Hepatic stellate cell (primary cell): ENCODE measurements at regions not wholly inside any gene's neighbourhood (a gene's known extent, or its start where the extent isn't known, plus 50 kb on each side); places are given as distances from the start of the nearest gene placed in this dataset.
A peak's percentile ranks its signal among the peaks of the same experiment; 100 is the strongest.

Experiments
- DNase-seq: peaks from one replicate; pipeline ENCODE4 v3.0.0; 2011; ENCODE audit warnings: low spot score

- peak; percentile 49 for DNase-seq
These were observed 124.3 kb downstream of the TRIM29 start for GRCh38 chr11:120013325-120014250.

- no peak for DNase-seq
These were observed 125.7 kb downstream of the TRIM29 start for GRCh38 chr11:120012245-120012644.

DNA sequence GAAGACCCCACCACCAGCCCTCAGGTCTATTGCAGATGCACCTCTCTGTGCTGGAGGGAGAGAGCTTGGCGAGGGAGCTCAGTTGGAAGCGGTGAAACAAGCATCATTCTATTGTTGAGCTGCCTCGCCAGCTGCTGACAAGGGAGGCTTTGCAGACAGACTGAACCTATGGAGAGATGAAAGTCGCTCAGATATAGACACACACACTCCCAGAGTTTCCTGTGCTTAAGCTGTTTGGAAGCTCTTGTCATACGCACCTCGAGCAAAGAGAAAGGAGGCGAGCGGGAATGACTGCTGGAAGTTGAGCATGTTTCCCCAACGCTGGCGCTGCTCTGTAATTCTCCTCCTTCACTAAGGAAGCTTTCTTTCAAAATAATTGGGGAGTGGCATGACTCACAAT lies 126.1 kb downstream of the TRIM29 start:
- DNase-seq, result no peak

- DNase-seq, result no peak
These were observed 127.1 kb downstream of the TRIM29 start for GRCh38 chr11:120010775-120011174.

GRCh38 chr11:120009938-120010337 lies 128.0 kb downstream of the TRIM29 start:
- no peak for DNase-seq

- no peak for DNase-seq
These were observed 130.8 kb downstream of the TRIM29 start for GRCh38 chr11:120007144-120007543.

GRCh38 chr11:120004723-120005122 lies 133.2 kb downstream of the TRIM29 start:
- DNase-seq, result no peak

GRCh38 chr11:120001178-120002090 lies 136.5 kb downstream of the TRIM29 start:
- no peak for DNase-seq

- DNase-seq, result no peak
These were observed 138.7 kb downstream of the TRIM29 start for GRCh38 chr11:119999220-119999619.

DNA sequence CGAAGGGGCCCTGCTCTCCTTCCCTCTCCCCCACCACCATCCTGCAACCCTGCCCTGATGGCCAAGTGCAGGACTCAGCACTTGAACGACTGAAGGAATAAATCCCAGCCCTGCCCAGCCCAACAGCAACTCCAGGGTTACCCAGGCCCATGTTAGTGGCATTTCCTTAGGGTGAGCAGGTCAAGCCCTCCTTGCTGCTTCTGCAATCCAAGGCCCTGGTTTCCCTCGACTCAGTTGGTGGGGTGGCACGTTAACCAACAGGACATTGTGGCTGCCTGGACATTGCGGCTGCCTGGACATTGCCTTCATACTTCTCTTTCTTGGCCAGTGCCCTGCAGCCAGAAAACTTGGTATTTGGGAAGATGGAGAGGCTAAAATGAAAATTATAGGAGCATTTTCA lies 141.4 kb downstream of the TRIM29 start:
- DNase-seq, result no peak

GRCh38 chr11:119995730-119996491 lies 142.0 kb downstream of the TRIM29 start:
- DNase-seq, result no peak

DNA sequence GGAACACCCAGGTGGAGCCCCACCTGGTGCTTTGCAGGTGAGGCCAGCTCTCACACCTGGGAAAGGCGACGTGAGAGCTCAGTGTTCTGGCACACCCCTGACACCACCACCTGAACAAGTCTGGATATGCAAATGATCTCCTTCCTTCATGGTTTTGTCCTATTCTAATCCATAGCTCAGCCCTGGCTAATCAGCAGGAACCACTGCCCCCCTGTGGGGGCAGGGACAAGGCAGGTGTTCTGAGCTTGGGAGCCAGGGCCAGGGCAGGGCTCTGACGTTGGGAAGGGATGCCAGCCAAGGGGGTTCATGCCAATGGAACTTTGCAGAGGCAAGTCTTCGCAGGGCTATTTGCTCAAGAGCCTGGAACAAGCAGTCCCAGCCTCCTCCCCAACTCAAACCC lies 144.2 kb downstream of the TRIM29 start:
- no peak for DNase-seq

GRCh38 chr11:119992171-119993051 lies 145.5 kb downstream of the TRIM29 start:
- DNase-seq, result no peak

GRCh38 chr11:119991669-119992068 lies 146.2 kb downstream of the TRIM29 start:
- DNase-seq, result no peak

DNA sequence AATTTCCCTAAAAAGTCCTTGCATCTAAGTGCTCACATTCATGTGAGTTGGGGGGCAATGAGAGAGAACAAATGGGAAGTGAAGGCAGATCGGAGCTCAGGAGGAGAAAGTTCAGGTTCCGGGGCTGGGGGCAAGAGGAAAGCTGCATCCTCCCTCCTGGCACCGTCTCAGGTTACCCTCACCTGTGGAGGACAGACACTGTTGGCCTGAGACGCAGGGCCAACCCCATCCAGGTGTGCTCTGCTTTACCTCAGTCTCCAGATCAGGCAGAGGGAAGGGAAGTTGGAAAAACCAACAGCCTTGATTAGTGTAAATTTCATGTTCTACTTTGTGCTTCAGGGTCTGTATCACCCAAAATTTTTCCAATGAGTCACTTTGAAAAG lies 146.9 kb downstream of the TRIM29 start:
- no peak for DNase-seq

DNA sequence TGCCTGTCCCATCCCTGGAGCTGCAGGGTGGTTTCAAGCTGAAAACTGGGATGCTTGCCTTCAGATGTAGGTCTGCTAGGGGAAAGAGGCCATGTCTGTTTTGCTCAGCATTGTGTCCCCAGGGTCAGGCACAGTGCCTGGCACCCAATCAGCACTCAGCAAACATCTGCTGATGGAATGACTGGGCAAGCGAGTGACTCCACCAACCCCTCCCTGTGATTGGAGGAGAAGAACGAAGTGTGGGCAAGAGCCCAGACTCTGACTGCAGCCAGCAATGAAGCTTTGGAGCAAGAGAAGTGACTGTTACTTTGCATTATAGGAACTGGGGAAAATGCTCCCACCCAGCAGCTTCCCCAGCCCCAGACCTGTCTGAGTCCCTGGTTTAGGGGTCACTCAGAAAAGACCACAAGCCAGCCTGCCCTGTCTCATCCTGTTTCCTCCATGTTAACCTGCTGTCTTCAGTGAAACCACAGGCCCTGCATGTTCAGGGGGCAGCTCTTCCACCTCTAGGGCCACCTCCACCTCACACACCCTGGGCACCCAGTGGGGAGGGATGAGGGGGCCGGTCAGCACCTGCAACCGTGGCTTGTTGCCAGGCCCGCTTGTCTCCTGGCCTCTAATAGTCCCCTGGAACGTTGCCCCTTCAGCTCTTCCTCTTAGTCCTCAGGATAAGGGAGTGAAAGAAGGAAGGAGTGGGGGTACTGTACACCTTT lies 147.4 kb downstream of the TRIM29 start:
- no peak for DNase-seq

DNA sequence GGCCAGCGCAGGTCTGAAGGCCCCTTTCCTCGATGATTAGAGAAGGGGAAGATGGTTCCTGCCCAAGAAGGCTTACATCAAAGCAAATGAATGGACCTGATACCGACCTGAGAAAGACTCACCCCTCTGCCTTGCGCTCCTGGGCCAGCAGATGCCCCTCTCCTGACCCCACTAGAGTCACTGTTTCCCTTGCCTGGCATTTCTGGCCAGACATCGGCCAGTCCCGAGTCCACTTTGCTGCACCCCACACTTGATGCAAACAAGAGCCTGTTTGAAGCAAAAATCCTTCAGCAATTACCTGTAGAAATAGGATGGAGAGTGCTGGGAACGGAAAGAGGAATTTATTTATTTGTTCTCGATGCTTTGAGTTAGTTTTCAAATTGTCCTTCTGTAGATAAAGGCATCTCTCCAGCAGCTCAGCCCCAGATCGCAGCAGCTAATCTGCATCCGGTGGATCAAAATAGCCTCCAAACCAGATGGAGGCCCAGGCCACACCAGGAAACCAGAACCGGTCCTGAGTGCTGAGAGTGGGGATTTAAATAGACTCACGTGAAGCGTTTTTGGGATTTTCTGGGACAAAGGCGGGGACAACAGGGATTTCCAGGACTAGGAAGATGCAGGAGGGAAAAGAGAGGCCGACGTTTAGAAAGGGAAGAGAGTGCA lies 148.6 kb downstream of the TRIM29 start:
- no peak for DNase-seq

- no peak for DNase-seq
These were observed 152.4 kb downstream of the TRIM29 start for GRCh38 chr11:119985551-119985950.

DNA sequence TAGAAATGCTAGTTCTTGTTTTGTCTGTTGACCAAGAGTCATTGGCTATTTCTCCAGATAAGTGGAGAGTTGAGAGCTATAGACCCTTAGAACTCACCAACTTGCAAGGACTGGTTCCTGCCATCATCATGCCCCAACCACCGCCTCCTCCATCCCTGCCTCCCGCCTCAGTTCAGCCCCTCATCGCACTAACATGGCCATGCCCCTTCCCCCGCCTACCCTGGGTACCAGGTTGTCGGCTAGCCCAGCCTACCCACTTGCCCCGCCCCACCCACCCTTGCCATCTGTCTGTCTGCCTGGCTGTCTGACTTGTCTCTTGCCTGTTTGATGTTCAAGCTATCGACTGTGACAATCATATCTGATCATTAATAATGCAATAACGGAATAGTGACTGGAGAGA lies 154.1 kb downstream of the TRIM29 start:
- no peak for DNase-seq

- no peak for DNase-seq
These were observed 154.6 kb downstream of the TRIM29 start for GRCh38 chr11:119983240-119983732.
